Stimulated activated CD4-positive, alpha-beta T cell treated with anti-CD3 and anti-CD28 coated beads, Interleukin-4, amount 100 ng/mL, for 24 hours (primary cell): ENCODE measurements at regions not wholly inside any gene's neighbourhood (a gene's known extent, or its start where the extent isn't known, plus 50 kb on each side); places are given as distances from the start of the nearest gene placed in this dataset.

Experiments used
- DNase-seq: peaks from one replicate; pipeline ENCODE4 v3.0.0-alpha.2; 2020

- no peak for DNase-seq
Measured at GRCh38 chr5:152337484-152337883, 67.6 kb downstream of the NMUR2 start.

- DNase-seq, result no peak
Measured at GRCh38 chr5:152335461-152335860, 69.6 kb downstream of the NMUR2 start.

- no peak for DNase-seq
Measured at GRCh38 chr5:152332716-152333460, 72.2 kb downstream of the NMUR2 start.

GRCh38 chr5:152331718-152332117, 73.4 kb downstream of the NMUR2 start:
- no peak for DNase-seq

- DNase-seq, result no peak
Measured at GRCh38 chr5:152331006-152331405, 74.1 kb downstream of the NMUR2 start.

- DNase-seq, result no peak
Measured at GRCh38 chr5:152329761-152330283, 75.3 kb downstream of the NMUR2 start.

GRCh38 chr5:152329207-152329606, 75.9 kb downstream of the NMUR2 start:
- DNase-seq, result no peak

- DNase-seq, result no peak
Measured at GRCh38 chr5:152315942-152316341, 89.1 kb downstream of the NMUR2 start.

GRCh38 chr5:152314196-152314829, 90.8 kb downstream of the NMUR2 start:
- no peak for DNase-seq

GRCh38 chr5:152309926-152310450, 95.1 kb downstream of the NMUR2 start:
- no peak for DNase-seq

- DNase-seq, result no peak
Measured at GRCh38 chr5:152306386-152306785, 98.7 kb downstream of the NMUR2 start.

GRCh38 chr5:152305525-152305924, 99.6 kb downstream of the NMUR2 start:
- DNase-seq, result no peak

- DNase-seq, result no peak
Measured at GRCh38 chr5:152303841-152304240, 101.2 kb downstream of the NMUR2 start.

- DNase-seq, result no peak
Measured at GRCh38 chr5:152297866-152298265, 107.2 kb downstream of the NMUR2 start.

GRCh38 chr5:152293189-152293588, 111.9 kb downstream of the NMUR2 start:
- DNase-seq, result no peak

GRCh38 chr5:152290181-152290580, 114.9 kb downstream of the NMUR2 start:
- DNase-seq, result no peak

GRCh38 chr5:152288917-152289595, 116.0 kb downstream of the NMUR2 start:
- DNase-seq, result no peak

GRCh38 chr5:152288499-152288898, 116.6 kb downstream of the NMUR2 start:
- no peak for DNase-seq

- DNase-seq, result no peak
Measured at GRCh38 chr5:152285764-152286163, 119.3 kb downstream of the NMUR2 start.

- DNase-seq, result no peak
Measured at GRCh38 chr5:152282331-152282730, 122.7 kb downstream of the NMUR2 start.

GRCh38 chr5:152277936-152278335, 127.1 kb downstream of the NMUR2 start:
- DNase-seq, result no peak

- no peak for DNase-seq
Measured at GRCh38 chr5:152274224-152274623, 130.9 kb downstream of the NMUR2 start.

- DNase-seq, result no peak
Measured at GRCh38 chr5:152271420-152271819, 133.7 kb downstream of the NMUR2 start.

GRCh38 chr5:152270096-152270495, 135.0 kb downstream of the NMUR2 start:
- DNase-seq, result no peak
